ENCODE measurements at regions not wholly inside any gene's neighbourhood (a gene's known extent, or its start where the extent isn't known, plus 50 kb on each side); places are given as distances from the start of the nearest gene placed in this dataset.
"Not testable (repeated sequence)": the region's sequence is repeated elsewhere in the genome, so short reads cannot be mapped to it uniquely, and the experiment has no call there.

- Histone ChIP-seq H3K9me3 (ENCODE audit: low read depth, low read length) (no peaks in the 10 kb centered on the region), H4K20me1 (ENCODE audit: insufficient read depth, low read length) (no peaks in the 10 kb centered on the region), H3K4me3 (ENCODE audit: insufficient read depth, low read length) (no peak overlapping the region), H3K27ac (ENCODE audit: low read depth, low read length) (no peak overlapping the region), H3K4me2 (ENCODE audit: insufficient read depth, low read length) (no peak overlapping the region), H3K4me1 (ENCODE audit: insufficient read depth, low read length) (no peaks in the 10 kb centered on the region), H2AFZ (ENCODE audit: low read length) (no peak overlapping the region), H3K27me3 (ENCODE audit: insufficient read depth, low read length) (no peaks in the 10 kb centered on the region), H3K79me2 (ENCODE audit: insufficient read depth, low read length) (no peaks in the 10 kb centered on the region), H3K36me3 (ENCODE audit: insufficient read depth, low read length) (no peaks in the 10 kb centered on the region)
- DNase-seq (ENCODE audit: insufficient read length, low spot score, missing footprints): no peak
- TF ChIP-seq CTCF (IDR thresholded peaks at IDR 0.05; ENCODE audit: extremely low read depth, low read depth, low read length): peak; percentile 54
Measured at GRCh38 chrX:66731398-66731797, 92.5 kb upstream of the EDA2R start.

GRCh38 chrX:66728818-66729271 is 90.0 kb upstream of the EDA2R start:
- DNase-seq (ENCODE audit: insufficient read length, low spot score, missing footprints): peak; percentile 56
- peak overlapping the region; percentile 78 for H3K4me3 ChIP-seq (ENCODE audit: insufficient read depth, low read length)
- no peaks in the 10 kb centered on the region for H3K27me3 ChIP-seq (ENCODE audit: insufficient read depth, low read length)
- peak overlapping the region; percentile 81 for H3K4me2 ChIP-seq (ENCODE audit: insufficient read depth, low read length)
- no peaks in the 10 kb centered on the region for H3K9me3 ChIP-seq (ENCODE audit: low read depth, low read length)
- H3K79me2 ChIP-seq (ENCODE audit: insufficient read depth, low read length): no peaks in the 10 kb centered on the region
- no peaks in the 10 kb centered on the region for H3K36me3 ChIP-seq (ENCODE audit: insufficient read depth, low read length)
- H3K27ac ChIP-seq (ENCODE audit: low read depth, low read length): no peak overlapping the region
- H4K20me1 ChIP-seq (ENCODE audit: insufficient read depth, low read length): no peaks in the 10 kb centered on the region
- peak; percentile 73 for TF ChIP-seq CTCF (IDR thresholded peaks at IDR 0.05; ENCODE audit: extremely low read depth, low read depth, low read length)
- H2AFZ ChIP-seq (ENCODE audit: low read length): peak overlapping the region; percentile 97
- H3K4me1 ChIP-seq (ENCODE audit: insufficient read depth, low read length): no peaks in the 10 kb centered on the region

- Histone ChIP-seq H4K20me1 (ENCODE audit: insufficient read depth, low read length) (no peaks in the 10 kb centered on the region), H3K36me3 (ENCODE audit: insufficient read depth, low read length) (no peaks in the 10 kb centered on the region), H3K79me2 (ENCODE audit: insufficient read depth, low read length) (no peaks in the 10 kb centered on the region), H3K4me2 (ENCODE audit: insufficient read depth, low read length) (no peak overlapping the region), H3K4me1 (ENCODE audit: insufficient read depth, low read length) (no peaks in the 10 kb centered on the region), H3K27ac (ENCODE audit: low read depth, low read length) (no peak overlapping the region), H3K4me3 (ENCODE audit: insufficient read depth, low read length) (no peak overlapping the region), H2AFZ (ENCODE audit: low read length) (no peak overlapping the region), H3K27me3 (ENCODE audit: insufficient read depth, low read length) (no peaks in the 10 kb centered on the region), H3K9me3 (ENCODE audit: low read depth, low read length) (no peaks in the 10 kb centered on the region)
- DNase-seq (ENCODE audit: insufficient read length, low spot score, missing footprints): no peak
- no peak for TF ChIP-seq CTCF (IDR thresholded peaks at IDR 0.05; ENCODE audit: extremely low read depth, low read depth, low read length)
Measured at GRCh38 chrX:66717926-66718325, 79.0 kb upstream of the EDA2R start.

GRCh38 chrX:66698273-66699204 is 59.7 kb upstream of the EDA2R start:
- no peak for TF ChIP-seq CTCF (IDR thresholded peaks at IDR 0.05; ENCODE audit: extremely low read depth, low read depth, low read length)
- no peaks in the 10 kb centered on the region for H3K4me1 ChIP-seq (ENCODE audit: insufficient read depth, low read length)
- H3K4me2 ChIP-seq (ENCODE audit: insufficient read depth, low read length): no peak overlapping the region

GRCh38 chrX:66692512-66692911 is 53.6 kb upstream of the EDA2R start:
- not testable (repeated sequence) for DNase-seq (ENCODE audit: insufficient read length, low spot score, missing footprints); H3K4me2 ChIP-seq (ENCODE audit: insufficient read depth, low read length); H4K20me1 ChIP-seq (ENCODE audit: insufficient read depth, low read length); H3K4me3 ChIP-seq (ENCODE audit: insufficient read depth, low read length); H3K36me3 ChIP-seq (ENCODE audit: insufficient read depth, low read length); H2AFZ ChIP-seq (ENCODE audit: low read length); H3K4me1 ChIP-seq (ENCODE audit: insufficient read depth, low read length); H3K79me2 ChIP-seq (ENCODE audit: insufficient read depth, low read length); H3K27me3 ChIP-seq (ENCODE audit: insufficient read depth, low read length); H3K27ac ChIP-seq (ENCODE audit: low read depth, low read length); H3K9me3 ChIP-seq (ENCODE audit: low read depth, low read length)

More at GRCh38 chrX:66698273-66699204, 59.7 kb upstream of the EDA2R start:
- Histone ChIP-seq H3K4me3 (ENCODE audit: insufficient read depth, low read length) (no peak overlapping the region), H3K27ac (ENCODE audit: low read depth, low read length) (no peak overlapping the region), H3K79me2 (ENCODE audit: insufficient read depth, low read length) (no peaks in the 10 kb centered on the region), H3K9me3 (ENCODE audit: low read depth, low read length) (no peaks in the 10 kb centered on the region), H3K27me3 (ENCODE audit: insufficient read depth, low read length) (no peaks in the 10 kb centered on the region), H3K36me3 (ENCODE audit: insufficient read depth, low read length) (no peaks in the 10 kb centered on the region), H2AFZ (ENCODE audit: low read length) (no peak overlapping the region), H4K20me1 (ENCODE audit: insufficient read depth, low read length) (no peaks in the 10 kb centered on the region)
- no peak for DNase-seq (ENCODE audit: insufficient read length, low spot score, missing footprints)
